ENCODE measurements at regions not wholly inside any gene's neighbourhood (a gene's known extent, or its start where the extent isn't known, plus 50 kb on each side); places are given as distances from the start of the nearest gene placed in this dataset.
A peak's percentile ranks its signal among the peaks of the same experiment; 100 is the strongest.
"Not testable (repeated sequence)": the region's sequence is repeated elsewhere in the genome, so short reads cannot be mapped to it uniquely, and the experiment has no call there.

GRCh38 chr3:151675858-151676615 is 57.7 kb upstream of the AADACL2 start:
- no peaks in the 10 kb centered on the region for H3K36me3 ChIP-seq
- no peaks in the 10 kb centered on the region for H3K27me3 ChIP-seq
- H3K4me3 ChIP-seq: no peak overlapping the region
- no peak for TF ChIP-seq CTCF (IDR thresholded peaks at IDR 0.05)
- H3K9me3 ChIP-seq: peaks cover 0 to 12% of the 10 kb centered on the region in 2 donors
- DNase-seq (ENCODE audit: low spot score): no peak
- no peak overlapping the region for H3K27ac ChIP-seq
- H3K4me1 ChIP-seq: no peaks in the 10 kb centered on the region

- no peak overlapping the region for H3K4me3 ChIP-seq
- no peaks in the 10 kb centered on the region for H3K4me1 ChIP-seq
- peaks cover 0 to 26% of the 10 kb centered on the region in 2 donors for H3K9me3 ChIP-seq
- no peak for TF ChIP-seq CTCF (IDR thresholded peaks at IDR 0.05)
- DNase-seq (ENCODE audit: low spot score): no peak
- H3K36me3 ChIP-seq: no peaks in the 10 kb centered on the region
- H3K27ac ChIP-seq: no peak overlapping the region
- H3K27me3 ChIP-seq: no peaks in the 10 kb centered on the region
Observed at GRCh38 chr3:151673974-151674373, 59.8 kb upstream of the AADACL2 start.

- DNase-seq (ENCODE audit: low spot score); H3K27ac ChIP-seq; H3K27me3 ChIP-seq; H3K36me3 ChIP-seq; H3K4me1 ChIP-seq; H3K4me3 ChIP-seq: not testable (repeated sequence)
- H3K9me3 ChIP-seq: peaks cover 0 to 22% of the 10 kb centered on the region in 2 donors
Observed at GRCh38 chr3:151667762-151668161, 66.0 kb upstream of the AADACL2 start.

- no peaks in the 10 kb centered on the region for H3K36me3 ChIP-seq
- peak in 1 of 2 donors; percentile 37 for TF ChIP-seq CTCF (IDR thresholded peaks at IDR 0.05)
- H3K9me3 ChIP-seq: no peaks in the 10 kb centered on the region
- no peaks in the 10 kb centered on the region for H3K27me3 ChIP-seq
- no peak overlapping the region for H3K4me3 ChIP-seq
- DNase-seq (ENCODE audit: low spot score): no peak
- no peak overlapping the region for H3K27ac ChIP-seq
- H3K4me1 ChIP-seq: no peaks in the 10 kb centered on the region
Observed at GRCh38 chr3:151660885-151661284, 72.8 kb upstream of the AADACL2 start.

- H3K27me3 ChIP-seq: no peaks in the 10 kb centered on the region
- TF ChIP-seq CTCF (IDR thresholded peaks at IDR 0.05): no peak
Observed at GRCh38 chr3:151644986-151645385, 88.7 kb upstream of the AADACL2 start.

GRCh38 chr3:151644020-151644620 is 89.6 kb upstream of the AADACL2 start:
- Histone ChIP-seq H3K9me3 (no peaks in the 10 kb centered on the region), H3K4me3 (no peak overlapping the region), H3K4me1 (no peaks in the 10 kb centered on the region), H3K36me3 (no peaks in the 10 kb centered on the region), H3K27ac (no peak overlapping the region), H3K27me3 (no peaks in the 10 kb centered on the region)
- DNase-seq (ENCODE audit: low spot score): no peak
- no peak for TF ChIP-seq CTCF (IDR thresholded peaks at IDR 0.05)

More at GRCh38 chr3:151644986-151645385, 88.7 kb upstream of the AADACL2 start:
- H3K9me3 ChIP-seq: no peaks in the 10 kb centered on the region
- DNase-seq (ENCODE audit: low spot score): no peak
- no peaks in the 10 kb centered on the region for H3K4me1 ChIP-seq
- H3K36me3 ChIP-seq: no peaks in the 10 kb centered on the region
- no peak overlapping the region for H3K27ac ChIP-seq
- no peak overlapping the region for H3K4me3 ChIP-seq
